Mammary epithelial cell (primary cell): ENCODE measurements at regions not wholly inside any gene's neighbourhood (a gene's known extent, or its start where the extent isn't known, plus 50 kb on each side); places are given as distances from the start of the nearest gene placed in this dataset.

Experiments used
- CTCF ChIP-seq, 2 donors: IDR thresholded peaks in 1 of 2; conservative IDR thresholded peaks in 1 of 2; 2 replicates each; pipeline ENCODE4 v1.5.1; 2011 to 2012; ENCODE audit warnings: inconsistent platforms in 2 of 2, low read length in 2 of 2, mild to moderate bottlenecking in 2 of 2, control low read depth in 1 of 2, low read depth in 1 of 2; ENCODE audit not compliant: insufficient read depth in 1 of 2; ENCODE audit errors: extremely low read depth in 1 of 2
- EZH2 ChIP-seq: IDR thresholded peaks from 2 replicates; pipeline ENCODE4 v1.6.1; 2012; ENCODE audit warnings: low read length, inconsistent platforms, borderline replicate concordance

- TF ChIP-seq CTCF (conservative IDR thresholded peaks at IDR 0.05 in 1 of 2, IDR thresholded peaks at IDR 0.05 in 1 of 2; ENCODE audit: extremely low read depth in 1 of 2, insufficient read depth in 1 of 2, low read depth in 1 of 2, low read length in 2 of 2) (no peak), EZH2 (no peak)
These were observed 145.3 kb upstream of the DPH6 start for GRCh38 chr15:35691173-35691761.
